Middle frontal gyrus (tissue), 1 donor: ENCODE measurements at regions not wholly inside any gene's neighbourhood (a gene's known extent, or its start where the extent isn't known, plus 50 kb on each side); places are given as distances from the start of the nearest gene placed in this dataset.

Experiments
- DNase-seq: peaks from one replicate; pipeline ENCODE4 v3.0.0-alpha.2; 2015; ENCODE audit warnings: low spot score; ENCODE audit errors: extremely low spot score

DNA sequence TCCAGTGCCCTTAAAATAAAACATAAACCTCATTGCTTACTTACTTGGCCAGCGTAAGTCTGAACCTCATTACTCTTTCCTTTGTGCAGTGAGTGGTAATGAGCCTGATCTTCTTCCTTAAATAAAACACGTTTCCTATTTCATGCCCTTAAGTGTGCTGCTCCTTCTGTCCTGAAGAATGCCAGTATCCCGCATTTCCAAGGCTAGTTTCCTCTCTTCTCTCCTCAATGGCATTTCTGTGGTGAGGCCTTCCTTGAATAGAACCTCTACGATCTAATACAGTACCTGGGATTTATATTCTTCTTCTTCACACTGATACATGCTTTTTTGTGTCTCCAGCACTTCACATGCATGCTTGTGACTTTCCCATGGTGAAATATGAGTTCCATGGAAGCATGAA lies 523.4 kb upstream of the CDH4 start:
- no peak for DNase-seq

DNA sequence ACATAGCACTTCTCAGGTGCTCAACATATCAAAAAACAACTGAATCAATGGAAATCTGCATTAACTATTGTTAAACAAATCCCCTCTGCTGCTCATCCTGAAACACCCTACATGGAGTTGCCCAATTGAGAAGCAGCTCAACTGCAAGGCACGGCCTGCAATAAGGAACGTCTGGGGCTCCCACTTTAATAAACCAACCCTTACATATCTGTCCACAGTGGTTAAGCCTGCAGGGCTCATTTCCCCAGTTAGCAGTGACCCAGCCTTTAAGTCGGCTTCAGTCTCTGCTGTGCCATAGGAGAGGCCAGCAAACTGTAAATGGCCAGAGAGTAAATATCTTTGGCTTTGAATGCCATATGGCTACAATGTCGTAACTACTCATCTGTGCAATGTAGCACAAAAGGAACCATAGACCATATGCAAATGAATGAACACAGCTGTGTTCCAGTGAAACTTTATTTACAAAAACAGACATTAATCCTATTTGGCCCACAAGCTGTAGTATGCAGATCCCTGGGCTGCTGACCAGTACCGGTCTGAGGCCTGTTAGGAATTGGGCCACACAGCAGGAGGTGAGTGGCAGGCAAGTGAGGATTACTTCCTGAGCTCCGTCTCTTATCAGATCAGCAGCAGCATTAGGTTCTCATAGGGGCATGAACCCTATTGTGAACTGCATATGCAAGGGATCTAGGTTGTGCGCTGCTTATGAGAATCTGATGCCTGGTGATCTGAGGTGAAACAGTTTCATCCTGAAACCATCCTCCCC lies 522.7 kb upstream of the CDH4 start:
- DNase-seq: no peak

DNA sequence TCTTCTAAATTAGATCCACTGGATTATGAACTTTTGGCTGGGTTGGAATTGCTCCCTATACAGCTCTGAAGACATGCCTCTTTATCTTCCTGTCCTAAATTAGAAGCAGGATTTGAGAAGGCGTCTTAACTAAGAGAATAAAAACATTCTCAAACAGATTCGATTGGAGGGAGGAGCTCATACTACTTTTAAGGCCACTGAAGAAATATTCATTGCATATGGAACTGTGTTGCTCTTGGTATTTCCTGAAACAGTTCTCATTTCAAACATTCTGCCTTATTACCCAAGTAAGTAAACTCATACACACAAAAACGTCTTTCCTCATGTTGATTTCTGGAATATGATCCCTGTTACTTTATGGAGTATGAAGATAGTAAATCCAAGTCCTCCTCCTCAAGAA lies 519.7 kb upstream of the CDH4 start:
- DNase-seq: no peak

DNA sequence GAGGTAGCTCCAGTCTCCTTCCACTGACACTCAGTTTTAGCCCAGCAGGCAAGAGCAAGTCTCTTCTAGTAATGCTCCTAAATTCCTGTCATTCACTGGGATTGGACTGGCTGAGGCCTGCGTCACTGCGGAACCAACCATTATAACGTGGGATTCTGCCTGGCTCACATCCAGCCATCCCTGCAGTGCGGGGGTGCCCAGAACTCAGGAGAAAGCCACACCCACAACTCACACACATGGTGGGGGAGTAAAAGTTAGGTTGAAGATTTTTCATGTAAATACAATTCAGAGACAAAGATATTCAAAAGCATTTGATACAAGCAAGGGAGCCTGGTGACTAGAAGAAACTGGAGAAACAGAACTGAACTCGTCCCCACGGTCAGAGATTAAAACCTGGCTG lies 504.0 kb upstream of the CDH4 start:
- no peak for DNase-seq

DNA sequence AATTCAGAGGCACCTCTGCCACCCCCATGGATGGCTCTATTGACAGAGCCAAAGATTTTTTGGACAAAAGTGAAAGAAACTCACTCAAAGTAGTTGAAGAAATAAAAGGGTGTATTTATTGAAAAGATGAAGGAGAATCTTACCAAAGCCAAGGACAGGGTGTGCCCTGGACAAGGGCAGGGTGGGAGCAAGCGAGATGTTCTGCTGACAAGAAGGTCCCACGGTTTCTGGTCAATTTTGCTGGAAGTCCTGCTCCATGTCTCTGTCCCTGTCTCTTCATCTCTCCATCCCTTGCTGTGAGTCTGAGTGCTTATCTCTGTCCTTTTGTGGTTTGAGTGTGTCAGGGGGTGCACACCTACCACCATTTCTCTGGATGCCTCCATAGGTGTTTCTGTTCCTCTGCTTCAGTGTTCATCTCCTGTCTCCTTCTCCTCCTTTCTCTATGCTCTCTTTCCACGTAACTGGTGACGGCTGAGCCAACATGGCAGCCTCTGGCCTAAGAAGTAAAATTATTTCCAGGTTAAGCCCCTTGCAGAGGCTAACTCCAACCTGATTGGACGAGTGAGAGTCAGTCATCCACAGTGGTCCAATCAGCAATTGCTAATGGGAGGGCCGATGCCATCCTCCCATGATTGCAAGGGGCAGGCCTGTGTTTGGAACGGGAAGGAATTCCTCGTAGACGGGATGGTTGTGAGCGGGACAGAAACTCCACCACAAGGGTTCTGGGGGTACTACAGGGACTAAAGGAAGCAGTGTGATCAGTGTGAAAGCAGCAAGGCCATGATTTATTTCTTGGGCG lies 502.1 kb upstream of the CDH4 start:
- DNase-seq: no peak

DNA sequence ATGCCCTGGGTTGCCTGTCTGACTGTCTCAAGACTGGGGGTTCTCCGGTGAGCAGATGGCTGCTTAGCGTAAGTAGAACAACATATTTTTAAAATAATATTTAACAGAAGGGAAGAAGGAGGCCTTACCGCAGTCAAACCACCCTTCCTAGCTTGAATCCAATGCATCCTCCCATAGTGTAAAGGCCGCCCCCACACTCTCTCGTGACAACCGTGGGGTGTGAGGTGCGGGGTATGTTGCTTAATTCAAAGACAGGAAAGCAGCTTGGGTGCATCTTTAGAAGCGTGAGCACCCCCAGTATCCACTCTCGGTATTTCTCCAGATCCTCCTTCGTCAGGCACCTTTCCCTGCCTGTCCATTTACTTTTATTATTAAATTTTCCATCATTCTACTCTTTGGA lies 501.2 kb upstream of the CDH4 start:
- DNase-seq: no peak

DNA sequence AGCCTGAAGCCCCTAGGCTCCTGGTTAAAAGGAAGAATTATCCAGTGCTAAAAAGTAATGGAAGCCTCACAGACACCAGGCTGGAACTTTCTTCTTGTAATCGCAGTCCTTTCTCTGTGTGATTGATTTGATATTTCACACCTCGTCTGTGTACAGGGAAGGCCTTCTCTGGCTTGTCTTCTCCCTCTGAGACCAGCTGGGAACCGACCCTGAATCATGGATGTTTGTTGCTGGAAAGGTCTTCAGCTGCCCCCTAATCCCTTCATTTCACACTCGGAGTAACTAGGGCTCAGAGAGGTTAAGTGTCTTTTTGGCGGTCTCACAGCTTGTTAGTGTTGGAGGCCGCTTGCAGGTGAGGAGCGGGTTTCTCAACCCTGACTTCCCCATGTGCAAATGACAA lies 500.2 kb upstream of the CDH4 start:
- DNase-seq: no peak

DNA sequence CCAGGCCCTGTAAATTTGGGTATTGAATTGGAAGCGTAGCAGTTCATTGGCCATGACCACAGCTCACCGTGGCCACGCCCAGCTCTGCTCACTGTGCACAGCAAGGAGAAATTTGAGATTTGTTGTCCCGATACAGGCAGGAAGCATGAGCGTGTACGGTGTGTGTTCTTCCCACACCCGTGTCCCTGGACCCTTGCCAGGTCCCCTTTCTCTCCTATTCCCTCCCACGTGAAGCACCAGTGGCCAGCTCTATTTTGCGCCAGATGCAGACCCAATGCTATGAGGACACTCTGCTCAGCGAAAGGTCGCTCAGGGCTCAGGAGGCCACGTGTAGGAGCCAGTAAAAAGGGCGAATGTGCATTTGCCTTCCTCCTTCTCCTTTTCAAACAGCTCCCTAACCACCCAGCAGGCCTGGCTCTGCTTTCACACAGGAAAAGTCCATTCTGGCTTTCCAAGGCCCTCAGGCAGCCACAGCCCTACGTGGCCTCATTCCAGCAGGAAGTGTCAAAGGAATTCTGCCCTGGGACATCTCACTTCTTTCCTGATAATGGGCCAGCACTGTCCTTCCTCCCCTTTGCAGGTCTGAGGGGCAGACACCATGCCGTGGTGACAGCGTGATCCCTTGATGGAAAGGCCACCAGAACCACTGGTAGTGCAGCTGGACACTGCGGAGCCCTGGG lies 499.2 kb upstream of the CDH4 start:
- no peak for DNase-seq

DNA sequence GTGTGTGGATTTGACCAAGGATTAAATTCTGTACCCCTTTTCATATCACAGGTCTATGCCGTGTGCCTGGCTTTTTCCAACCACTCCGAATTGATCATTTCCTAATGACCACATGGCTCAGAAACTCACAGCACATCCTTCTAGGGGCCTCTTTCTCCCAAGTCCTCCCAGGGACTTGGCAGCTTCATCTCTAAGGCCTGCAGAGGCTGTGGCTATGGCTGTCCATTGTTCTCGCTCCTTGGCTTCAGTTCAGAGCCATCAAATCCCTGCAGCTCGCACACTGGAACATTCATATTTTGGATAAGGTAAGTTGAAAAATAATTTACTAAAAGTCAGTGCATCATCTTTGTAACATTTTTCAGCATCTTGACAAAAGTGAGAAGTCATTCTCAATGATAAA lies 497.2 kb upstream of the CDH4 start:
- no peak for DNase-seq

DNA sequence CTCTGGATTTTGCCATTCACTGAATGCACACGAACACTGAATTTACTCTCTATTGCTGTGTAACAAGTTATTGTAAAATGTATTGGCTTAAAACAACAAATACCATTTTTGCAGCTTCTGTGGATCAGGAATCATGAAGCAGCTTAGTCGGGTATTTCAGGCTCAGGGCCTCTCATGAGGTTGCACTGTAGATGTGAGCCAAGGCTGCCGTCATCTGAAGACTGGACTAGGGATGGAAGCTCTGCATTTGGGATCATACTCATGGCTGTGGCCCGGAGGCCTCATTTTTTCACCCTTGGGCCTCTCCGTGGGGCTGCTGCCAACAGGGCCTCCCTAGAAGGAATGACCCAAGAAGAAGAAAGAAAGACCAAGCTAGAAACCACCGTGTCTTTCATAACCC lies 492.4 kb upstream of the CDH4 start:
- no peak for DNase-seq

DNA sequence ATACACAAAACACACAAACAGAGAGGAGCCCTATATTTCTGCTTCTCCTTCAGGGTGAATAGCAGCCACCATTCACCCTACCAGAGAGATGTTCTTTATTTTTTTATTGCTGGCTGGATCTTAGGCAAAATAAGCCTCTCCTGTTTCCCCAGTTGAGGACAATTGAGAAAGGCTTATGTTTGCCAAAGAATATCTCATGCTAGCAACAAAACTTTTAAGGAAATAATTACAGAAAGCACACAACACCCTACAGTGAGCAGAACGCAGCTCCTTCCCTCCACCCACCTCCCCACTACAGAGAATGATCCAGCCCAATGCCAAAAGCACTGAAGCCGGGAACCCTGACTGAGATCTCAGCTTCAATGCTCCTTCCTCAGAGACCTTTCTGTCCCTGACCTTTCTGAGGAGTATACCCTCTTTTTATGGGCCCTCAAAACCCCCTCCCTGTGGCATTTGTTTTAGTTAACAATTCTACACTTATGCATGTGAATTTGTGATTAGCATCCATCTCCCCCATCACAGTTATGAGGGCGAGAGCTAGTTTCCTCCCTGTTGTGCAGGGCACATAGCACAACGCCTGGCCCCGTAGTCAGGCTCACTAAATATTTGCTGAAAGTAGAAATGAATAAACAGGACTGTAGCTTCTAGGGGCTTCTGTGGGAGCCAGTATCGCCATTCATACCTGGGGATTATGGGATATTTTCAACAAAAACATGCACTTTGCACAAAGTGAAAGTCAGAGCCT lies 491.6 kb upstream of the CDH4 start:
- DNase-seq: no peak

DNA sequence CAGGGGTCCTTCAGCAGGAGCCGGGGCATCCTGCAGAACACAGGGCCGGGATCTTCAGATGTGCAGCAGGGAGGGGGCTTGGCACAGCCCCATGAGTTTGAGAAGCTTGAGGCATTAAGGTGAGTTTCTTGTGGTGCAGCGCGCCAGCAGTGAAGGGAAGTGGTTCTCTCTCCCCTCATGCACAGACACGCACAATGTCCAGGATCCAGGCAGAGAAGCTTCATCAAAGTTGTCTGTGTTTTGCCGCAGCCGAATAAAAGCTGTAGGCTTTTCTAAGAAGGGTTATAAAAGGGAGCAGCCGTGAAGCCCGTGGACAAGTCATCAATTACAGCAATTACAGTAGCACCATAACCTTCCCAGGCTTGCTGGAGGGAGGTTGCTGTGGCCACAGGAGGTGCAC lies 491.0 kb upstream of the CDH4 start:
- no peak for DNase-seq

DNA sequence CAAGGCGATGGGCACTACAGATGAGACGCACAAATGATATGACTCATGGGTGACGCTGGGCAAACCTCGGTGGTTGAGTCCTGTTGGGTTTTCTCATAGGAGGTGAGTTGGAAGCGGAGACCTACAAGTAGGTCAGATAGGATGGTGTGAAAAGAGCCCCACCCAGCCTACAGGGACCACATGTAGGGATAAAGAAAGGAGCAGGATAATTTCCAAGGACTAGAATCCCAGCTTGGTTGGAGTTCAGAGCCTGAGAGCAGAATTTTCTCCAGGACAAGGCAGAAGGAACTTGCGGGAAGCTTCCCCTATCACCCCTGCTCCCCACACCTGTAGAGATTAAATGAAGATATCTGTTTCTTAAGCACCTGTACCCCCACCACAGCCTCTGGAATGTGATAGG lies 489.7 kb upstream of the CDH4 start:
- no peak for DNase-seq

DNA sequence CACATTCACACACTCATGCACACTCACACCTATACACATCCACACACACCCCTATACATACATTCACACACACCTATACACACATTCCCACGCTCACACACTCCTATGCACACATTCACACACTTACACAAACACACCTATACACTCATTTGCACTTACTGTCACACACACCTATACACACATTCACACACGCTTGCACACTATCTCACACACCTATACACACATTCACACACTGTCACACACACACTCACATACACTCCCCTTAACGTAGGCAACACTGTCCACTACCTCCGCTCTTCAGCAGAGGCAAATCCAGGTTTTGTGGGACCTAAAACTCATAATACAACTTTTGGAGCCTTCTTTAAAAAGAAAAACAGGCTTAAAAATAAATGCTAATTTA lies 487.7 kb upstream of the CDH4 start:
- DNase-seq: no peak

DNA sequence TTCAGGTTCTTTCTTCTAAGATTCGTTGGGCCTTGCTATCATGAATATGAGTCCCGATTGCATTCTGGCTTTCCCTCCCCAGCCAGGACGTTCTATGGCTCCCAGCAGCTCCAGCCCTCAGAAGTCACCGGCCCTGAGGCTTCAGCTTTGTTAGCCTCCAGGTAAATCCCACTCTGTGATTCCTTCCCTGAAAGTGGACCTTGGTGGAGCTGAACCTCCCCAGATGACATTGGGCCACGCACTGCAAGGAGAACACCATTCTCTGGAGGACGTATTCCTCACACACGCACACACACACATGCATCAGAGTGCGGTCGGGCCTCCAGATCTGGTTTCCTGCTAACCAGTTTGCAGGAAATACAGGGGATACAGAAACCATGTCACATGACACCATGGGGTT lies 487.3 kb upstream of the CDH4 start:
- DNase-seq: no peak

DNA sequence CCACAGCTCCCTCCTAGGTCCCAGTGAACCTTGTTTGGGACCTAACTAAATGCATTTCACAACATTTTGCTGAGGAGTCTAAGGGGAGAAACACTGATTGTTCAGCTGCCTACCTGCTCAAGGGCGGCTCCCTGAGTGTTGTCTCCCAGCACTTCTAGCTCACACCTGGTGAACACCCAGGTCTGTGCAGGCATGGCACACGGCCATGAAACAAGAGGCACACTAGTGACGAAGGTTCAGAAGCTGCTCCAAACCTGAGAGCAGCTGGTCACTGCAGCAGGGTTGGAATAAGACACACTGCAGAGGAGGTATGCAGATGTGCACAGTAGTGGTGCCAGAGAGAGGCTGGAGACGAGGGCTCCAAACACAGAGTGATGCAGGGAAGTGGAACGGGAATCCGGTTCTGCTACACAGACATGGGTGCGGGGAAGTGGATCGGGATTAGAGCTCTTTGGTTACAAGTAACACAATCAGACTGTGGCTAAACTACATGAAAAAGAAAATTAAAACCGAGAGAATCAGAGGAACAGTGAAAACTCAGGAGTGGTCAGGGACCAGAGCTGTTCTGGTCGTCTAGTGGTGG lies 486.1 kb upstream of the CDH4 start:
- no peak for DNase-seq

DNA sequence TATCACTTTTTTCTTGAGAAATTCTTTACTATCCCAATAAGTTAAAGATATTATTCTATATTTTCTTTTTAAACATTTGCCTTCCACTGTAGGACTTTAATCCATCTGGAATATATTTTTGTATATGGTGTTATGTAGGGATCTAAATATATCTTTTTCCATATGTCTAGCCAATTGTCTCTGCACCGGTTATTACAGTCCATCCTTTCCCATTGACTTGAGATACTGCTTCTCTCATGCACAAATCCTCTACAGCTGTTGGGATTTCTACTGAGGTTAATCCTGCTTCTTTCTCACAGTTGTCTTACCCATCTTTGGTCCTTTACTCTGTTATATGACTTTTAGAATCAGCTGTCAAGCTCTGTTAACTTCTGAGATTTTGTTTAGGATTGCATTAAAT lies 483.8 kb upstream of the CDH4 start:
- no peak for DNase-seq

DNA sequence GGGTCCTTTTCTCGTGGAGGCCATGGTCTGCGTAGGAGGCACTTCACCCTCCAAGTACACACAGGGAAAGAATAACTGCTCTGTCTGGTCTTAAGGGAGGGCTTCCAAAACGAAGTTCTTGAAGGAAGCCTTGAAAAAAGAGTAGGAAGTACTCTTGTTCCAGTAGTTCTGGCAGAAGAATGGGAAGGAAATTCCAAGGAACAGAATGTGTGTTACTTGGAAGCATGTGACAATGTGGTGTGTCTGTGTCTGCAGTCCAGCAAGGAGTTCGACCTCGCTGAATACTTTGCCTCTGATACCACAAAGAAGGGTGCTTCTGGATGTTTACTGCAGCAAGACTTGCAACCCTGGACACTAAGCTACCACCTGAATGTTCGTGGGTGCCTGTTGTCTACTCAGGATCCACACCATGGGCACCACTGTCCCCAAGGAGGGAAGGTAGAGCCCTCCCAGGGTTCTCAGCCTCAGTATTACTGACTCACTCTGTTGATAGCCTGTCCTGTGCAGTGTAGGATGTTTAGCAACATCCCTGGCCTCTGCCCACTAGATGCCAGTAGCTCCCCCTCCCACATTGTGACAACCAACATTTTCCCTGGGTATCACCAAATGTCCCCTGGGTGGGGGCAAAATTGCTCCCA lies 471.6 kb upstream of the CDH4 start:
- DNase-seq: no peak

DNA sequence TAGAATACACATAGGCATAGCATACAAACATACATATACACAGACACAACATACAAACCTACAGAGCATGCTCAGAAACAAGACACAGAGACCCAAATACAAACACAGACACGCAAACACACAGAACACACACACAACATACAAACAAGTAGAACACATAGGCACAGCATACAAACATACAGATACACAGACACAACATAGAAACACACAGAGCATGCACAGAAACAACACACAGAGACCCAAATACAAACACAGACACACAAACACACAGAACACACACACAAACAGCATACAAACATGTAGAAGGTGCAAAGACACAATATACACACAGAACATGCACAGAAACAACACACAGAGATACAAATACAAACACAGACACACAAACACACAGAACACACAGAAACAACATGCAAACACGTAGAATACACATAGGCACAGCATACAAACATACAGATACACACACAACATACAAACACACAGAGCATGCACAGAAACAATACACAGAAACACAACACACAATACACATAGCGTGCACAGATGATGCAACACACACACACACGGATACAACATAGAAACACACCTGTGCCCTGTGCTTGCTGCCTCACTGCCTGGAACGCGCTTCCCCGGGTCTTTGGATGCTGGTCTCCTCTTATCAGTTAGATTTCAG lies 469.0 kb upstream of the CDH4 start:
- no peak for DNase-seq

DNA sequence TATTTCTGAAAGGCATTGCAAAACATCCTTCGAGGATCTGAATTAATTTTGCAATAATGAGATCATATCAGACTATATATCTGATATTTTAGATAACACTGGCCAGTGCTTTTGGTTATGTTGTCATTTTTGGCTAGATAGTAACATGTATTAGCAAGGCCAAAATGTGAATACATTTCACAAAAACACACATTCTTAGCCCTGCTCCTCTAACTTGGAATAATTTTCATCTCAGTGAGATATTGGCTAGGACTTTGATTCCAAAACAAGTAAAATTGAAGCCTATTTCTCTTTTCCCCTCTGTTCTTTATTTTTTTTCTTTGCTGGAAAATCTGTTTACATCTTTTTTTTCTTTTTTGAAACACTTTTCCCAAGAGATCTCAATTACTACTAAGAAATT lies 466.8 kb upstream of the CDH4 start:
- no peak for DNase-seq
